SU-DHL-6 (cell line): ENCODE measurements at regions not wholly inside any gene's neighbourhood (a gene's known extent, or its start where the extent isn't known, plus 50 kb on each side); places are given as distances from the start of the nearest gene placed in this dataset.

Experiments used
- EZH2phosphoT487 ChIP-seq: fragments of 200-600 bp; sonication (generic), shearing (Covaris generic); conservative IDR thresholded peaks from 2 replicates; pipeline ENCODE4 v1.6.1; 2018; ENCODE audit warnings: mild to moderate bottlenecking, antibody characterized with exemption, low read length, moderate library complexity, mixed read lengths
- TF ChIP-seq, protein P1 (sequence below): fragments of 200-600 bp; sonication (generic); IDR thresholded peaks from one replicate; pipeline ENCODE4 v1.5.1; 2017; ENCODE audit warnings: antibody characterized with exemption, mild to moderate bottlenecking, low read length, moderate library complexity; ENCODE audit not compliant: insufficient read depth, poor library complexity, severe bottlenecking

GRCh38 chr11:116376547-116376946, 396.2 kb downstream of the BUD13 start:
- TF ChIP-seq, protein P1, sequence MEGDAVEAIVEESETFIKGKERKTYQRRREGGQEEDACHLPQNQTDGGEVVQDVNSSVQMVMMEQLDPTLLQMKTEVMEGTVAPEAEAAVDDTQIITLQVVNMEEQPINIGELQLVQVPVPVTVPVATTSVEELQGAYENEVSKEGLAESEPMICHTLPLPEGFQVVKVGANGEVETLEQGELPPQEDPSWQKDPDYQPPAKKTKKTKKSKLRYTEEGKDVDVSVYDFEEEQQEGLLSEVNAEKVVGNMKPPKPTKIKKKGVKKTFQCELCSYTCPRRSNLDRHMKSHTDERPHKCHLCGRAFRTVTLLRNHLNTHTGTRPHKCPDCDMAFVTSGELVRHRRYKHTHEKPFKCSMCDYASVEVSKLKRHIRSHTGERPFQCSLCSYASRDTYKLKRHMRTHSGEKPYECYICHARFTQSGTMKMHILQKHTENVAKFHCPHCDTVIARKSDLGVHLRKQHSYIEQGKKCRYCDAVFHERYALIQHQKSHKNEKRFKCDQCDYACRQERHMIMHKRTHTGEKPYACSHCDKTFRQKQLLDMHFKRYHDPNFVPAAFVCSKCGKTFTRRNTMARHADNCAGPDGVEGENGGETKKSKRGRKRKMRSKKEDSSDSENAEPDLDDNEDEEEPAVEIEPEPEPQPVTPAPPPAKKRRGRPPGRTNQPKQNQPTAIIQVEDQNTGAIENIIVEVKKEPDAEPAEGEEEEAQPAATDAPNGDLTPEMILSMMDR, result no peak
- no peak for TF ChIP-seq EZH2phosphoT487
